Mucosa of descending colon (tissue), 3 donors: ENCODE measurements at regions not wholly inside any gene's neighbourhood (a gene's known extent, or its start where the extent isn't known, plus 50 kb on each side); places are given as distances from the start of the nearest gene placed in this dataset.
A peak's percentile ranks its signal among the peaks of the same experiment; 100 is the strongest.
"Not testable (repeated sequence)": the region's sequence is repeated elsewhere in the genome, so short reads cannot be mapped to it uniquely, and the experiment has no call there.

Experiments used
- ATAC-seq: fragments of 200-7000 bp; cut with Tn5 transposase; one replicate; pipeline ENCODE4 v1.9.1; 2020; ENCODE audit warnings: mild to moderate bottlenecking, moderate library complexity
- DNase-seq, 3 donors: peaks; one replicate each; pipeline ENCODE4 v3.0.0-alpha.2; 2020
- H3K36me3 ChIP-seq: fragments of 200-600 bp; one replicate; pipeline ENCODE4 v1.8.0; 2021; ENCODE audit warnings: low read depth, mild to moderate bottlenecking
- H3K4me1 ChIP-seq: fragments of 200-600 bp; one replicate; pipeline ENCODE4 v1.8.0; 2021; ENCODE audit warnings: low read depth, mild to moderate bottlenecking
- H3K4me3 ChIP-seq: fragments of 200-600 bp; one replicate; pipeline ENCODE4 v1.8.0; 2021; ENCODE audit warnings: mild to moderate bottlenecking
- H3K9me3 ChIP-seq: fragments of 200-600 bp; one replicate; pipeline ENCODE4 v1.8.0; 2021; ENCODE audit warnings: mild to moderate bottlenecking
- CTCF ChIP-seq: fragments of 200-600 bp; IDR thresholded peaks from one replicate; pipeline ENCODE4 v1.8.0; 2022; ENCODE audit warnings: antibody characterized with exemption, mild to moderate bottlenecking
- intact Hi-C, 2 donors: fragments of 100-400 bp; cut with DNase I in 1 of 2; cut with micrococcal nuclease in 1 of 2; formaldehyde crosslinking; loops; one replicate each; pipeline versions ENCODE4 v1.11.0 to v1.11.1; 2022; cut with DNase I, micrococcal nuclease
- donor health status: DM: no; HTN: no; CAD: no; lungs with moderate emphysema.
- donor health status: DM: no; HTN: no; CAD: no.
- donor health status: DM: no; HTN: yes; CAD: no.

GRCh38 chr4:11976726-11977263 is 548.1 kb upstream of the HS3ST1 start:
- Histone ChIP-seq H3K9me3 (no peaks in the 10 kb centered on the region), H3K4me1 (no peaks in the 10 kb centered on the region), H3K36me3 (no peaks in the 10 kb centered on the region), H3K4me3 (no peak overlapping the region)
- DNase-seq (no peak), ATAC-seq (no peak)
- TF ChIP-seq CTCF: no peak
- intact Hi-C loops: no loop called here

GRCh38 chr4:11973270-11973669 is 544.6 kb upstream of the HS3ST1 start:
- no peaks in the 10 kb centered on the region for H3K4me1 ChIP-seq
- no peak overlapping the region for H3K4me3 ChIP-seq
- no peaks in the 10 kb centered on the region for H3K36me3 ChIP-seq
- no peak for DNase-seq
- intact Hi-C loops: no loop called here
- no peak for TF ChIP-seq CTCF
- no peaks in the 10 kb centered on the region for H3K9me3 ChIP-seq
- ATAC-seq: no peak

GRCh38 chr4:11970754-11971153 is 542.1 kb upstream of the HS3ST1 start:
- no peak for DNase-seq
- H3K9me3 ChIP-seq: no peaks in the 10 kb centered on the region
- no peak for TF ChIP-seq CTCF
- intact Hi-C loops: no loop called here
- no peak for ATAC-seq
- no peak overlapping the region for H3K4me3 ChIP-seq
- no peaks in the 10 kb centered on the region for H3K4me1 ChIP-seq
- no peaks in the 10 kb centered on the region for H3K36me3 ChIP-seq

- DNase-seq (no peak), ATAC-seq (no peak)
- H3K4me3 ChIP-seq: no peak overlapping the region
- intact Hi-C loops: no loop called here
- H3K9me3 ChIP-seq: no peaks in the 10 kb centered on the region
- no peaks in the 10 kb centered on the region for H3K4me1 ChIP-seq
- TF ChIP-seq CTCF: no peak
- H3K36me3 ChIP-seq: no peaks in the 10 kb centered on the region
Measured at GRCh38 chr4:11966782-11967181, 538.1 kb upstream of the HS3ST1 start.

GRCh38 chr4:11954093-11954492 is 525.4 kb upstream of the HS3ST1 start:
- intact Hi-C loops: loop anchor here in 1 of 2 donors (5.0 kb wide), 1 partner anchor 147 kb away; no protein-coding TSS in a partner anchor
- Histone ChIP-seq H3K36me3 (no peaks in the 10 kb centered on the region), H3K4me1 (no peaks in the 10 kb centered on the region), H3K9me3 (no peaks in the 10 kb centered on the region), H3K4me3 (no peak overlapping the region)
- ATAC-seq (peak; percentile 54), DNase-seq (peak in 1 of 3 donors; percentile 54)
- TF ChIP-seq CTCF: peak; percentile 31

GRCh38 chr4:11949355-11949754 is 520.7 kb upstream of the HS3ST1 start:
- DNase-seq (no peak), ATAC-seq (no peak)
- H3K9me3 ChIP-seq: no peaks in the 10 kb centered on the region
- no peak for TF ChIP-seq CTCF
- H3K36me3 ChIP-seq: no peaks in the 10 kb centered on the region
- intact Hi-C loops: no loop called here
- no peaks in the 10 kb centered on the region for H3K4me1 ChIP-seq
- H3K4me3 ChIP-seq: no peak overlapping the region

- H3K36me3 ChIP-seq, H3K9me3 ChIP-seq, ATAC-seq, H3K4me1 ChIP-seq, intact Hi-C loops, H3K4me3 ChIP-seq, DNase-seq: not testable (repeated sequence)
Measured at GRCh38 chr4:11947629-11948028, 518.9 kb upstream of the HS3ST1 start.
